ENCODE measurements at regions not wholly inside any gene's neighbourhood (a gene's known extent, or its start where the extent isn't known, plus 50 kb on each side); places are given as distances from the start of the nearest gene placed in this dataset.

DNA sequence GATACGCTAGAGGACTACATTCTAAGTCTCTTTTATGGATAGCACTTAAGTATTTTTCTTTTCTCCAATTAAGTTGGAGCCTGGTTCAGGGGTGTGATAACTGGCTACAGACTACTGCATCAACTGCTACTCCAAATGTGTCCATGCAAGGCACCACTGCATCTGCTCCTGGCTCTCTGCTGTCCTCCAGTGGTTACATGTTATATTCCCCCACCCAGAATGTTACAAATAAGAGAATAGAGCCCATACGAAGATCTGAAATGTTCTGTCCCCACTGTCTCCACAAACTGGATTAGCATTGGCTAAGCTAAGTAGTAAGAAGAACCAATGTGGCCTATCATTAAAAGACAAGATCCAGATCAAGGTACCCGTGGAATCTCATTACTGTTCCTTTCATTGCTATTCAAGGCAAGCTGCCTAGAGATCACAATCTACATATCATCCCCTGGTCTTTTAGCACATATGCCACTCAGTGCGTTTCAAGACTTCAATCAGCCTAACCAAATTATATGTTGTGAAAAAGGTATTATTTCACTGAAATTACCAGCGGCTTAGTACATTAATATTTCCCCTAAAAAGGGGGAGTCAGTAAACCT lies 308.3 kb upstream of the SLC8A1 start:
- TF ChIP-seq CTCF (IDR thresholded peaks at IDR 0.05), result peak in 5 of 7 experiments; percentile 24 to 64 (median 45)
- TF ChIP-seq POLR2A (IDR thresholded peaks at IDR 0.05), result no peak

Measured in stomach (tissue), 4 donors.